ENCODE measurements at regions not wholly inside any gene's neighbourhood (a gene's known extent, or its start where the extent isn't known, plus 50 kb on each side); places are given as distances from the start of the nearest gene placed in this dataset.
"Not testable (repeated sequence)": the region's sequence is repeated elsewhere in the genome, so short reads cannot be mapped to it uniquely, and the experiment has no call there.

- H3K4me1 ChIP-seq = no peaks in the 10 kb centered on the region
- H3K27me3 ChIP-seq = no peaks in the 10 kb centered on the region
- TF ChIP-seq CTCF (IDR thresholded peaks at IDR 0.05) = no peak
- H3K27ac ChIP-seq = no peak overlapping the region
- no peak for DNase-seq (ENCODE audit: low spot score in 2 of 2)
- no peaks in the 10 kb centered on the region for H3K36me3 ChIP-seq
- intact Hi-C loops (cut with DNase I) = no loop called here
- no peaks in the 10 kb centered on the region for H3K9me3 ChIP-seq
- no peak overlapping the region for H3K4me3 ChIP-seq
Measured at GRCh38 chr2:3107567-3107966, 270.1 kb downstream of the EIPR1 start.

- intact Hi-C loops (cut with DNase I) = no loop called here
- no peaks in the 10 kb centered on the region for H3K36me3 ChIP-seq
- no peaks in the 10 kb centered on the region for H3K27me3 ChIP-seq
- DNase-seq (ENCODE audit: low spot score in 2 of 2) = no peak
- H3K9me3 ChIP-seq = no peaks in the 10 kb centered on the region
- no peak for TF ChIP-seq CTCF (IDR thresholded peaks at IDR 0.05)
- H3K27ac ChIP-seq = no peak overlapping the region
- H3K4me1 ChIP-seq = no peaks in the 10 kb centered on the region
- H3K4me3 ChIP-seq = no peak overlapping the region
Measured at GRCh38 chr2:3105814-3106569, 271.6 kb downstream of the EIPR1 start.

GRCh38 chr2:3104958-3105813, 272.4 kb downstream of the EIPR1 start:
- H3K4me3 ChIP-seq; H3K27ac ChIP-seq; DNase-seq (ENCODE audit: low spot score in 2 of 2); H3K27me3 ChIP-seq; H3K9me3 ChIP-seq; intact Hi-C loops (cut with DNase I); H3K36me3 ChIP-seq; H3K4me1 ChIP-seq: not testable (repeated sequence)

- intact Hi-C loops (cut with DNase I) = no loop called here
- H3K9me3 ChIP-seq = no peaks in the 10 kb centered on the region
- H3K4me3 ChIP-seq = no peak overlapping the region
- H3K27ac ChIP-seq = no peak overlapping the region
- no peak for TF ChIP-seq CTCF (IDR thresholded peaks at IDR 0.05)
- no peaks in the 10 kb centered on the region for H3K4me1 ChIP-seq
- H3K27me3 ChIP-seq = no peaks in the 10 kb centered on the region
- H3K36me3 ChIP-seq = no peaks in the 10 kb centered on the region
- DNase-seq (ENCODE audit: low spot score in 2 of 2) = no peak
Measured at GRCh38 chr2:3104261-3104660, 273.4 kb downstream of the EIPR1 start.

- Histone ChIP-seq H3K4me3 (no peak overlapping the region), H3K27ac (no peak overlapping the region), H3K9me3 (no peaks in the 10 kb centered on the region), H3K36me3 (no peaks in the 10 kb centered on the region), H3K27me3 (no peaks in the 10 kb centered on the region), H3K4me1 (no peaks in the 10 kb centered on the region)
- intact Hi-C loops (cut with DNase I) = no loop called here
- no peak for DNase-seq (ENCODE audit: low spot score in 2 of 2)
- no peak for TF ChIP-seq CTCF (IDR thresholded peaks at IDR 0.05)
Measured at GRCh38 chr2:3102922-3103569, 274.6 kb downstream of the EIPR1 start.
